ENCODE measurements at regions not wholly inside any gene's neighbourhood (a gene's known extent, or its start where the extent isn't known, plus 50 kb on each side); places are given as distances from the start of the nearest gene placed in this dataset.

GRCh38 chr4:123996718-123997510 is 600.3 kb downstream of the SPRY1 start:
- Histone ChIP-seq H3K27ac (ENCODE audit: low read depth, low read length) (no peak overlapping the region), H3K27me3 (ENCODE audit: control insufficient read depth in 1 of 2, insufficient read depth in 2 of 2, low read length in 2 of 2) (no peaks in the 10 kb centered on the region), H3K4me1 (ENCODE audit: insufficient read depth, low read length) (peaks cover 3% of the 10 kb centered on the region)

GRCh38 chr4:123997776-123998449 is 601.3 kb downstream of the SPRY1 start:
- no peak overlapping the region for H3K9ac ChIP-seq (ENCODE audit: low read length)
- H3K27ac ChIP-seq (ENCODE audit: low read depth, low read length) = no peak overlapping the region
- no peaks in the 10 kb centered on the region for H3K36me3 ChIP-seq (ENCODE audit: insufficient read depth, low read length)
- H3K4me3 ChIP-seq (ENCODE audit: low read depth in 1 of 2, low read length in 2 of 2) = no peak overlapping the region
- H3K27me3 ChIP-seq (ENCODE audit: control insufficient read depth in 1 of 2, insufficient read depth in 2 of 2, low read length in 2 of 2) = no peaks in the 10 kb centered on the region
- no peaks in the 10 kb centered on the region for H3K9me3 ChIP-seq (ENCODE audit: low read length)
- H3K4me1 ChIP-seq (ENCODE audit: insufficient read depth, low read length) = peaks cover 3% of the 10 kb centered on the region

More at GRCh38 chr4:123996718-123997510, 600.3 kb downstream of the SPRY1 start:
- no peak overlapping the region for H3K4me3 ChIP-seq (ENCODE audit: low read depth in 1 of 2, low read length in 2 of 2)
- H3K9ac ChIP-seq (ENCODE audit: low read length) = no peak overlapping the region
- H3K36me3 ChIP-seq (ENCODE audit: insufficient read depth, low read length) = no peaks in the 10 kb centered on the region
- H3K9me3 ChIP-seq (ENCODE audit: low read length) = no peaks in the 10 kb centered on the region

GRCh38 chr4:124000233-124000632 is 603.6 kb downstream of the SPRY1 start:
- no peak overlapping the region for H3K9ac ChIP-seq (ENCODE audit: low read length)
- peaks cover 3% of the 10 kb centered on the region for H3K4me1 ChIP-seq (ENCODE audit: insufficient read depth, low read length)
- no peaks in the 10 kb centered on the region for H3K36me3 ChIP-seq (ENCODE audit: insufficient read depth, low read length)
- no peak overlapping the region for H3K4me3 ChIP-seq (ENCODE audit: low read depth in 1 of 2, low read length in 2 of 2)
- no peaks in the 10 kb centered on the region for H3K27me3 ChIP-seq (ENCODE audit: control insufficient read depth in 1 of 2, insufficient read depth in 2 of 2, low read length in 2 of 2)
- no peak overlapping the region for H3K27ac ChIP-seq (ENCODE audit: low read depth, low read length)
- H3K9me3 ChIP-seq (ENCODE audit: low read length) = no peaks in the 10 kb centered on the region

GRCh38 chr4:124015766-124016165 is 619.2 kb downstream of the SPRY1 start:
- Histone ChIP-seq H3K4me1 (ENCODE audit: insufficient read depth, low read length) (peaks cover 10% of the 10 kb centered on the region), H3K27ac (ENCODE audit: low read depth, low read length) (no peak overlapping the region), H3K4me3 (ENCODE audit: low read depth in 1 of 2, low read length in 2 of 2) (no peak overlapping the region), H3K9ac (ENCODE audit: low read length) (no peak overlapping the region), H3K36me3 (ENCODE audit: insufficient read depth, low read length) (no peaks in the 10 kb centered on the region), H3K27me3 (ENCODE audit: control insufficient read depth in 1 of 2, insufficient read depth in 2 of 2, low read length in 2 of 2) (no peaks in the 10 kb centered on the region), H3K9me3 (ENCODE audit: low read length) (no peaks in the 10 kb centered on the region)

GRCh38 chr4:124017185-124017785 is 620.7 kb downstream of the SPRY1 start:
- Histone ChIP-seq H3K4me1 (ENCODE audit: insufficient read depth, low read length) (peaks cover 10% of the 10 kb centered on the region), H3K27ac (ENCODE audit: low read depth, low read length) (no peak overlapping the region), H3K9me3 (ENCODE audit: low read length) (no peaks in the 10 kb centered on the region), H3K27me3 (ENCODE audit: control insufficient read depth in 1 of 2, insufficient read depth in 2 of 2, low read length in 2 of 2) (no peaks in the 10 kb centered on the region), H3K36me3 (ENCODE audit: insufficient read depth, low read length) (no peaks in the 10 kb centered on the region), H3K9ac (ENCODE audit: low read length) (no peak overlapping the region), H3K4me3 (ENCODE audit: low read depth in 1 of 2, low read length in 2 of 2) (no peak overlapping the region)

GRCh38 chr4:124018383-124019317 is 622.1 kb downstream of the SPRY1 start:
- H3K4me1 ChIP-seq (ENCODE audit: insufficient read depth, low read length) = peaks cover 10% of the 10 kb centered on the region
- no peaks in the 10 kb centered on the region for H3K27me3 ChIP-seq (ENCODE audit: control insufficient read depth in 1 of 2, insufficient read depth in 2 of 2, low read length in 2 of 2)
- H3K9ac ChIP-seq (ENCODE audit: low read length) = no peak overlapping the region
- no peak overlapping the region for H3K4me3 ChIP-seq (ENCODE audit: low read depth in 1 of 2, low read length in 2 of 2)
- H3K27ac ChIP-seq (ENCODE audit: low read depth, low read length) = peak overlapping the region; percentile 24
- no peaks in the 10 kb centered on the region for H3K36me3 ChIP-seq (ENCODE audit: insufficient read depth, low read length)
- no peaks in the 10 kb centered on the region for H3K9me3 ChIP-seq (ENCODE audit: low read length)

GRCh38 chr4:124019749-124020549 is 623.4 kb downstream of the SPRY1 start:
- H3K9ac ChIP-seq (ENCODE audit: low read length) = no peak overlapping the region
- no peak overlapping the region for H3K27ac ChIP-seq (ENCODE audit: low read depth, low read length)
- peaks cover 10% of the 10 kb centered on the region for H3K4me1 ChIP-seq (ENCODE audit: insufficient read depth, low read length)
- no peaks in the 10 kb centered on the region for H3K27me3 ChIP-seq (ENCODE audit: control insufficient read depth in 1 of 2, insufficient read depth in 2 of 2, low read length in 2 of 2)
- no peaks in the 10 kb centered on the region for H3K36me3 ChIP-seq (ENCODE audit: insufficient read depth, low read length)
- H3K9me3 ChIP-seq (ENCODE audit: low read length) = no peaks in the 10 kb centered on the region
- H3K4me3 ChIP-seq (ENCODE audit: low read depth in 1 of 2, low read length in 2 of 2) = no peak overlapping the region

- no peaks in the 10 kb centered on the region for H3K9me3 ChIP-seq (ENCODE audit: low read length)
- H3K4me3 ChIP-seq (ENCODE audit: low read depth in 1 of 2, low read length in 2 of 2) = no peak overlapping the region
- no peaks in the 10 kb centered on the region for H3K27me3 ChIP-seq (ENCODE audit: control insufficient read depth in 1 of 2, insufficient read depth in 2 of 2, low read length in 2 of 2)
- H3K4me1 ChIP-seq (ENCODE audit: insufficient read depth, low read length) = peaks cover 29% of the 10 kb centered on the region
- no peaks in the 10 kb centered on the region for H3K36me3 ChIP-seq (ENCODE audit: insufficient read depth, low read length)
- no peak overlapping the region for H3K27ac ChIP-seq (ENCODE audit: low read depth, low read length)
- no peak overlapping the region for H3K9ac ChIP-seq (ENCODE audit: low read length)
Observed at GRCh38 chr4:124025000-124025399, 628.4 kb downstream of the SPRY1 start.

- no peak overlapping the region for H3K9ac ChIP-seq (ENCODE audit: low read length)
- H3K36me3 ChIP-seq (ENCODE audit: insufficient read depth, low read length) = no peaks in the 10 kb centered on the region
- H3K27ac ChIP-seq (ENCODE audit: low read depth, low read length) = no peak overlapping the region
- no peaks in the 10 kb centered on the region for H3K27me3 ChIP-seq (ENCODE audit: control insufficient read depth in 1 of 2, insufficient read depth in 2 of 2, low read length in 2 of 2)
- no peaks in the 10 kb centered on the region for H3K9me3 ChIP-seq (ENCODE audit: low read length)
- no peak overlapping the region for H3K4me3 ChIP-seq (ENCODE audit: low read depth in 1 of 2, low read length in 2 of 2)
- peaks cover 29% of the 10 kb centered on the region for H3K4me1 ChIP-seq (ENCODE audit: insufficient read depth, low read length)
Observed at GRCh38 chr4:124025428-124025827, 628.8 kb downstream of the SPRY1 start.

- no peak overlapping the region for H3K9ac ChIP-seq (ENCODE audit: low read length)
- no peaks in the 10 kb centered on the region for H3K9me3 ChIP-seq (ENCODE audit: low read length)
- no peak overlapping the region for H3K4me3 ChIP-seq (ENCODE audit: low read depth in 1 of 2, low read length in 2 of 2)
- H3K27me3 ChIP-seq (ENCODE audit: control insufficient read depth in 1 of 2, insufficient read depth in 2 of 2, low read length in 2 of 2) = no peaks in the 10 kb centered on the region
- peaks cover 49% of the 10 kb centered on the region for H3K4me1 ChIP-seq (ENCODE audit: insufficient read depth, low read length)
- H3K27ac ChIP-seq (ENCODE audit: low read depth, low read length) = peak overlapping the region; percentile 3
- no peaks in the 10 kb centered on the region for H3K36me3 ChIP-seq (ENCODE audit: insufficient read depth, low read length)
Observed at GRCh38 chr4:124028182-124028581, 631.6 kb downstream of the SPRY1 start.

All from muscle layer of colon (tissue), 2 donors.